Stimulated activated CD8-positive, alpha-beta memory T cell treated with anti-CD3 and anti-CD28 coated beads, Interleukin-4, amount 100 ng/mL, for 4 hours (primary cell): ENCODE measurements at regions not wholly inside any gene's neighbourhood (a gene's known extent, or its start where the extent isn't known, plus 50 kb on each side); places are given as distances from the start of the nearest gene placed in this dataset.
"Not testable (repeated sequence)": the region's sequence is repeated elsewhere in the genome, so short reads cannot be mapped to it uniquely, and the experiment has no call there.

Experiments used
- DNase-seq, 2 donors: peaks; one replicate each; pipeline ENCODE4 v3.0.0-alpha.2; 2020; ENCODE audit warnings: low read depth in 2 of 2, low spot score in 1 of 2

- DNase-seq, result no peak
Measured at GRCh38 chr14:105854600-105855245, 328.3 kb downstream of the TMEM121 start.

- no peak for DNase-seq
Measured at GRCh38 chr14:105855246-105855892, 329.0 kb downstream of the TMEM121 start.

GRCh38 chr14:105855893-105856675 is 329.7 kb downstream of the TMEM121 start:
- DNase-seq, result no peak

- no peak for DNase-seq
Measured at GRCh38 chr14:105856676-105857219, 330.4 kb downstream of the TMEM121 start.

GRCh38 chr14:105857220-105857825 is 330.9 kb downstream of the TMEM121 start:
- no peak for DNase-seq

GRCh38 chr14:105857826-105858675 is 331.7 kb downstream of the TMEM121 start:
- no peak for DNase-seq

- no peak for DNase-seq
Measured at GRCh38 chr14:105858676-105859025, 332.3 kb downstream of the TMEM121 start.

- DNase-seq, result not testable (repeated sequence)
Measured at GRCh38 chr14:105859073-105859716, 332.8 kb downstream of the TMEM121 start.

GRCh38 chr14:105859717-105860614 is 333.6 kb downstream of the TMEM121 start:
- DNase-seq, result no peak

GRCh38 chr14:105860615-105861580 is 334.5 kb downstream of the TMEM121 start:
- no peak for DNase-seq

GRCh38 chr14:105861985-105862465 is 335.6 kb downstream of the TMEM121 start:
- no peak for DNase-seq

- no peak for DNase-seq
Measured at GRCh38 chr14:105862581-105863239, 336.3 kb downstream of the TMEM121 start.

- DNase-seq, result no peak
Measured at GRCh38 chr14:105863296-105864108, 337.1 kb downstream of the TMEM121 start.

GRCh38 chr14:105864116-105864515 is 337.7 kb downstream of the TMEM121 start:
- DNase-seq, result no peak

GRCh38 chr14:105864651-105865265 is 338.4 kb downstream of the TMEM121 start:
- DNase-seq, result no peak
